ENCODE measurements at regions not wholly inside any gene's neighbourhood (a gene's known extent, or its start where the extent isn't known, plus 50 kb on each side); places are given as distances from the start of the nearest gene placed in this dataset.

- ChIA-PET POLR2A (interaction anchor here (0.6 kb wide), 1 partner anchor 259 kb away, joined by 4 read pairs; no protein-coding TSS in a partner anchor), CTCF (no interaction called here)
- TF ChIP-seq MXD4 (CRISPR knock-in tag; IDR thresholded peaks at IDR 0.05; ENCODE audit: borderline replicate concordance) (no peak), E2F1 (CRISPR knock-in tag; IDR thresholded peaks at IDR 0.05) (no peak), RELA (CRISPR knock-in tag; IDR thresholded peaks at IDR 0.05; ENCODE audit: borderline replicate concordance) (no peak), NFYB (CRISPR knock-in tag; conservative IDR thresholded peaks at IDR 0.05; ENCODE audit: low read depth) (no peak), TCF7 (CRISPR knock-in tag; IDR thresholded peaks at IDR 0.05; ENCODE audit: low read depth) (no peak)
- no peaks in the 10 kb centered on the region for H3K9me3 Mint-ChIP-seq
- no peaks in the 10 kb centered on the region for H3K27me3 Mint-ChIP-seq (ENCODE audit: low read depth)
- no peak overlapping the region for H3K4me3 Mint-ChIP-seq
- peaks cover 6% of the 10 kb centered on the region; the same call in 1 of the 2 replicates for H3K4me1 Mint-ChIP-seq
- no peak for DNase-seq (ENCODE audit: low spot score)
- ATAC-seq, result no peak
- no peaks in the 10 kb centered on the region for H3K36me3 Mint-ChIP-seq
- no peak overlapping the region for H3K27ac Mint-ChIP-seq
Observed at GRCh38 chr3:89649431-89649830, 542.0 kb downstream of the EPHA3 start.

GRCh38 chr3:89654031-89654430, 546.6 kb downstream of the EPHA3 start:
- ATAC-seq (no peak), DNase-seq (ENCODE audit: low spot score) (no peak)
- peaks cover 19% of the 10 kb centered on the region for H3K36me3 Mint-ChIP-seq
- no peak for TF ChIP-seq E2F1 (CRISPR knock-in tag; IDR thresholded peaks at IDR 0.05)
- no peak for TF ChIP-seq USF2 (CRISPR knock-in tag; IDR thresholded peaks at IDR 0.05)
- TF ChIP-seq AFF4 (CRISPR knock-in tag; IDR thresholded peaks at IDR 0.05; ENCODE audit: borderline replicate concordance), result no peak
- TF ChIP-seq ZNF671 (CRISPR knock-in tag; IDR thresholded peaks at IDR 0.05), result no peak
- no peak for TF ChIP-seq ZNF532 (CRISPR knock-in tag; IDR thresholded peaks at IDR 0.05; ENCODE audit: borderline replicate concordance)
- TF ChIP-seq NFE2L1 (CRISPR knock-in tag; IDR thresholded peaks at IDR 0.05), result no peak
- no peak for TF ChIP-seq ZNF263 (CRISPR knock-in tag; IDR thresholded peaks at IDR 0.05; ENCODE audit: low read depth)
- TF ChIP-seq ARID4B (CRISPR knock-in tag; IDR thresholded peaks at IDR 0.05; ENCODE audit: borderline replicate concordance), result no peak
- ChIA-PET CTCF (no interaction called here), POLR2A (no interaction called here)
- no peak overlapping the region for H3K4me3 Mint-ChIP-seq
- H3K9me3 Mint-ChIP-seq, result peaks cover 27% of the 10 kb centered on the region
- no peaks in the 10 kb centered on the region for H3K27me3 Mint-ChIP-seq (ENCODE audit: low read depth)
- no peak overlapping the region for H3K27ac Mint-ChIP-seq
- H3K4me1 Mint-ChIP-seq, result peaks cover 6% of the 10 kb centered on the region; the same call in 1 of the 2 replicates

All from WTC11 (cell line).